Stimulated activated CD8-positive, alpha-beta memory T cell treated with anti-CD3 and anti-CD28 coated beads, Interleukin-7, amount 100 ng/mL, for 4 hours (primary cell): ENCODE measurements at regions not wholly inside any gene's neighbourhood (a gene's known extent, or its start where the extent isn't known, plus 50 kb on each side); places are given as distances from the start of the nearest gene placed in this dataset.

Experiments used
- DNase-seq, 2 donors: peaks; one replicate each; pipeline ENCODE4 v3.0.0-alpha.2; 2020; ENCODE audit warnings: low read depth in 2 of 2

DNA sequence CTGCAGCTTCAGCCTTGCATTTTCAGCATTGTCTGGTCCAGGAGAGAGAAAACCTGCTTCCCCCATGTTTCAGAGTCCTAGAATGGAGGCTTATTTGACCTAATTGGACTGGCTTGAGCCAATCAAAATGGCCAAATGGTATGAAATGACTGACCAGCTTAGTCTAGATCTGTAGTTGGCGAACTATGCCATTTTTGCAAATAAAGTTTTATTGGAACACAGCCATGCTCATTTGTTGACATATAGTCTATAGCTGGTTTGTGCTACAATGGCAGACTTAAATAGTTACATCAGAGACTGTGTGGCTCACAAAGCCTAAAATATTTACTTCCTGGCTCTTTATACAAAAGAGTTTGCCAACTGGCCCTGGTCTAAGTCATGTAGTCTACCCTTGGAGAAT, 180.8 kb downstream of the HS3ST3B1 start:
- no peak for DNase-seq

DNA sequence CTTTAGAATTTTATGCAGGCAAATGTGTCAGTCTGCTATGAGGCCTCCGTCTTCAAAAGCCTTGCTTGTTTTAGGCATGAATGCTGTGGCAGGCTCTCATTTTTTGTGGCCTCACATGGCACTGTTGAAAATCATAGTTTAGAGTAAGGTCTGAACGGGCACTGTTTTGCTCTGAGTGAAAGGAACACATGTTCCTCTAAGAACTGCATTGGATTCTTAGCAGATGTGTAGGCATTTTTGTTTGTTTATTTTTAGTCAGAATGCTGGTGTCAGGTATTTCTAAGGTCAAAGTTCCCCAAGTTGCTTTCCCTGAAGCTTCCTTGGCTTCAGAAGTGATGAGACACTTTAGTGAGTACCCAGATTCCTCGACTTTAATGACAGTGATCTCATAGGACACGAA, 173.7 kb downstream of the HS3ST3B1 start:
- no peak for DNase-seq

DNA sequence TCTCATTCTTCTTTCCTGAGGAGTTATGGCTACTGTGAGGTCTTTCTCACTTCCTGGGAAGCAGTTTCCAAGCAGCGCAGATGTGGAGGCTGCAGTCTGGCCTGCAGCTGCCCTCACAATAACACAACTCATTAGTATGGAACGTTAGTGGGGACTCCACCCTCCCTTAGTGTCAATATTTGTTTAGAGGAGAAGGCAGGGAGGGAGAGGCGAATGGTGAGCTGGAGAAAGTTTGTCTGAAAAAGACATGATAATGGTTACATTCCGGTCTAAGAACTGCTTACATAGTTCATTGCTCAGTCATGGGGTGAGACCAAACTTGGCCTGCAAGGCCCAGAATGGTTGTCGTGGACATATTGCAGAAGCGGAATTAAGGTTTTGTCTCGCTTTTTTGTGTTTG, 170.2 kb downstream of the HS3ST3B1 start:
- no peak for DNase-seq

DNA sequence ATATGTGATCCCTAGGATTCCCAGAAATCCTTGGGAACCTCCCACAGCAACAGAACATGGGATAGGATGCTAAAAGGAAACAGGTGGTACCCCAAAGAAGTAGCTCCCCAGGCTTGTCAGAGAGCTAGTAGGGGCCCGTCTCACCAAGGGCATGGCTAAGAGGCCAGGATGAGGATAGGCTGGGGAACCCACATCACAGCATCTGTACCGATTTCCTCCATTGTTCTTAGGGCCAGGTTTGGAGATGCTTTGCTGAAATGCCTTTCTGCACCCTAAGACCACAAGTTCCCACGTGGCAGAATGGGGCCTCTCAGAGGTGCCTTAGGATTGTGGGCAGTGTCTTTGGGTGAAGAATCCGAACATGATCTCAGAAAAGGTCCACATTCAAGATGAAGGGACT, 169.5 kb downstream of the HS3ST3B1 start:
- DNase-seq = no peak

DNA sequence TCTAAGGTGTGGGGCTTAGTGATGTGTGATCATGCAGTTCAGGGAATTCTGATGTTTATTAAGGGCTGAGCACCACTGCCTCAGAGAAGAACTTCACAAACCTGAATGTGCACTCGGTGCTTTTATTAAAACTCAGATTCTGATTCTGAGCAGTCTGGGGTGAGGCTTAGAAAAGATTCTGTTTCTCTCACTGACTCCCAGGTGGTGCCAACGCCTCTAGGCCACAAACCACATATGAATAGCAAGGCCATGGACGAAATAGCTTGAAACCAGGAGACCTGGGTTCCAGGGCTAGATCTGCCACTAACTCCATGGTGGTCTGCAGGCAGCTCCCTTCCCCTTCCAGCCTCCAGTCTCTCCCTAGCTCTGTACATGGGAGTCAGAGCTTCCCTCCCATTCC, 169.1 kb downstream of the HS3ST3B1 start:
- DNase-seq = no peak

DNA sequence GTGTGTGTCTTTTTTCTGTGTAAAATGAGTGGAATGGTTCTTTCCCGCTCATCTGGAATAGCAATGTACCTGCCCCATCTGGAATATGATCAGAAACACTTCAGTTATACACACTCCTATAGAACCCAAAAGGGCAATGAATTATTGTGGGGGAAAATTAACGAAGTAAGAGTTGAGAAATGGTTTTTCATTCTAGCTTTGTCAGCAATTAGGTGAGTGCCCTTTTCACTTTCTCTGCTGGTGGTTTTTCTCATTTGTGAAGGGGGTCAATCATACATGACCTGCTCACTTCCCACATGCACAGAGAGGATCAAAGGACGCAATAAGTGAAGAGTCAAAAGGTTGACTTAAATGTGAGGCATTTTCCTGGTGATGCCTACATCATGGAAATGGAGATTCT, 168.0 kb downstream of the HS3ST3B1 start:
- no peak for DNase-seq

DNA sequence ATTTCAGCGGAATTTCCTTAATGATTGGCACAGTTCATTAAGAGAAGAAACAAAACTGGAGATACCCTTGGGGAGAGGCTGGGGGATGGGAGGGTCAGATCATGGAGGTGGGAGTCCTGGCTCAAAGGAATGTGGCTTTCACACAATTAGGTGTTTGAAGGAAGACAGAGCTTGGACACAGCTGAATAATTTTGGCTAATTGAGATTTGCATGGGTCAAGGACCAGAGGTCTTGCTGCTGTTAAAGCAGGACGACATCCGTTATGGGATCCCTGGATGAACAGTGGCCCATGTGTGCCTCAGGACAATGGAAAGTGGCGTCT, 160.3 kb downstream of the HS3ST3B1 start:
- DNase-seq = no peak

DNA sequence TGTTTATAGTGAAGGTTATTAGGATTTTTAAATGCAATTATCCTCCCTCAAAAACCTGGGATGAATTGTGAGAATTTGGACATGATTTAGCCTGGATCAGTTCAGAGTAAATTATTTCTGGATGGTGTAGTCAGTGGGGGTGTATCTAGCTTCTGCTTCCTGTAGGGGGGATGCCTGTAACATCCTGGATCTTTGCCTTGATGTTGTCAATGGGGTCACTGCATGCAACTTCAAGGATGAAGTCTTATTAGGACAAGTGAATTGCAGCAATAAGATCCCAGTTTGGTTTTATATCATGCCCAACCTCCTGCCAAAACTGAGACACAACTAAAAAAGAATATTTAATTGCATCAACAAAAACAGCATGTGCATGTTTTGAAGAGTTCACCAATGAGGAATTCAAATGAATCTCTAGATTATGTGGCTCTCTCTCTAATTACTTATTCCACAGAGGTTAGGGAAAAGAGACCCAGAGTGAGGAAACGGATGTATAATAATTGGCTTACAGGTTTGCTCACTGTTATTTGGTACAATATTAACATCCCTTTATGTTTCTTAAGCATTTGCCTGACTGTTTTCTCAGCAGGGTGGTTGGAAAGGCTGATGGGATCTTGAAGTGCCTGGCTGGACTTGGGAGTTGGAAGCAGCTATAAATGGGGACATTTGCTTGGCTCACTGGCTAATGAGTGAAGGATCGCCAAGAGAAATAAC, 159.8 kb downstream of the HS3ST3B1 start:
- DNase-seq = no peak

DNA sequence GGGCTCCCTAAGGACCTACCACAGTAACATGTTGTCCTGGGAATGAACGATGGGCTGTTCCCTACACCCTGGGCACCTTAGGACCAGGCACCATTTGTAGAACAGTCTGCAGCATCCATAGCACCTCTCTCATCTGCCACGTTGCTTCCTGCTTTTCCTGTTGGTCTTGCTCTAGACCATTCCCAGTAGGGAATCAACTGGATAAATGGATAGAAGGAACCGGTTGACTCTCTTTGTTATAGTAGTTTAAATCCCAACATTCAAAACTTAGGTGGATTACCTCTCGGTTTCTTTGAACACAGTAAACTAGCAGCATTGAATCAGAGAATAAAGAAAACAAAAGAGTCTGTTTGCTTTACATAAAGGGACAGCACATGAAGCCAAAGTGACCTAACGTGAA, 159.1 kb downstream of the HS3ST3B1 start:
- DNase-seq = no peak

DNA sequence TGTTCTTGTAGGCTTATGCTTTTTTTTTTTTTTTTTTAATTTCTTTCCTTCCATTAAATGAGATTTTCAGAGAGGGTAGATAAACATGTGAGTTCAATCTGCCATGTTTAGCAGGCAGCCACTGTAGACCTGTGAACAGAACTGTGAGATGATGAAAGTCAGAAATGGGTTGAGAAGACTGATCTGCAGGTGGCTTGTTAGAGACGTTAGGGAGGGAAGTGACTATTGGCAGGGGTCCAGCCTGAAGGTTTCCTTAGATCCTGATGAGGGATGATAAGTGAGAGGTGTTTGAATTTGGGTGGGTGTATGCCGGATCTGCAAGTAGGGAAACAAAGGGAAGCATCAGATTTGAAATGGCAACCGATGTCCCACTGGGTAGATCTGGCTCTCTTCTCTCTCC, 157.8 kb downstream of the HS3ST3B1 start:
- no peak for DNase-seq

DNA sequence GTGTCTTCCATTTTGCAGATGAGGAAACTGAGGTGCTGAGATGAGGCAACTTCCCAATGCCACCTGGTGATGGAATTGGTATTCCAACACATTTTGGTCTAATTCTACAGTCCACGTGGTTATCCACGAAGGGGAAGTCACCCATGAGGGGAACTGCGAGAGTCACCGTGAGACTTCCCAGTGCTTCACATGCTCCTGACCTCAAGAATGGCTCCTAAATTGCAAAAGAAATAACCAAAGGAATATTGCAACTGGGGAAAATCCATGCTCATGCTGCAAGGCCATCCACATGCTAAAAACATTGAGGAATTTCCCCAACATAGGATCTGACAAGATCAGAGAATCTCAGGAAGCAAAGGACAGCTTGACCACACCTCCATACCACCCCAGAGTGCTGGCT, 153.9 kb downstream of the HS3ST3B1 start:
- DNase-seq = no peak

DNA sequence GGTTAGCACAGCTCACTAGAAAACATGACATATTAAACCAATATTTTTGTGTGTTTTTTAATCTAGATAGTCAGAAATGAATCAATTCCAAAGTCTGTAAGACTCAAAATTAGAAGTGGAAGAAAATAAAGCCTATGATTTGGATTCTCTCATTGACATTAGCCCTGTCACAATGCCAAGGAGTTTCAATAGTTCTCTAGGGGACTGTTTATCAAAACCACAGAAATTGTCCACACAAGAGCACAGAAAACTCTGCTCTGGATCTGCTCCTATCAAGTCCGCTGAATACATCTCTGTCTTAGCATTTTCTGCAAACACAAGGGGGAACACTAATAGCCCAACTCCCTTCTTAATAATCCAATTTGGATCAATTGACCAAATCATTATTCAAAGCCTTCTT, 152.0 kb downstream of the HS3ST3B1 start:
- no peak for DNase-seq

DNA sequence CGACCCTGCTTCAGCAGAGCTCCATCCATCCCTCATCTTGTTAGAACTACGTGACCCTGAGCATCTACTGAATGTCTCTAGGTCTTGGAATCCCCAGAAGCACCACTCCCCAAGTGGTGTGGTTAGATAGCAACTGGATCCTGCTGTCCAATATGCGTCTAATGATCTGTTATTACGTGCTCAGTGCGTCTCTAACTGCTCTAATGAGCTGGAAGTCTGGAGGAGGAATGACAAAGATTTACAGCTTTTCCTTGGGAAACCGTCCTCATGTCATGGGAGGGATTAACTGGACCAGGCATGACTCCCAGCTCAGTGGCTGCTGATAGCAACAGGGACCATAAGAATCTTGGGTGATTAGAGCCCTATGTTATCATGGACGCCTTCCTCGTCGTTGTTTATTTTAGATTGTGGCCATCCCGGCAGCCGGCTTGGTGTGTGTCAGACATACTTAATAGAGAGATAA, 150.9 kb downstream of the HS3ST3B1 start:
- no peak for DNase-seq

DNA sequence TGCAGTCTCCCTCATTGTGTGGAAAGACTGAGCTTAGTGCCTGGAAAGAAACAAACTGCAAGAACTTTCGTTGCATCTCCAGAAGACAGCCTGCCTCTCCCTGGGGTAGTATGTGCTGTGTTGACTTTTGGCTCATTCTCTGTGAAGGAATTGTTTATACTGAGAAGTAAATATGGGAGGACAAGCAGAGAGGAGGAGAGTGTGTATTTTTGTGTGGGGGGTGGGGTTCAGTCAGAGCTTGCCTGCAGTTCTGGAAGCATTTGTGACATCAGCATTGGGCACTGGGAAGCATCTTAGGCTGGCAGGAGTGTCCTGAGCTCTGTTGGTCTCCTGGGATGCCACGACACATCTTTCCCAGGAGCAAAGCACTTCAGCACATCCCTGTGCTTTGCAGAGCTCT, 147.9 kb downstream of the HS3ST3B1 start:
- no peak for DNase-seq

DNA sequence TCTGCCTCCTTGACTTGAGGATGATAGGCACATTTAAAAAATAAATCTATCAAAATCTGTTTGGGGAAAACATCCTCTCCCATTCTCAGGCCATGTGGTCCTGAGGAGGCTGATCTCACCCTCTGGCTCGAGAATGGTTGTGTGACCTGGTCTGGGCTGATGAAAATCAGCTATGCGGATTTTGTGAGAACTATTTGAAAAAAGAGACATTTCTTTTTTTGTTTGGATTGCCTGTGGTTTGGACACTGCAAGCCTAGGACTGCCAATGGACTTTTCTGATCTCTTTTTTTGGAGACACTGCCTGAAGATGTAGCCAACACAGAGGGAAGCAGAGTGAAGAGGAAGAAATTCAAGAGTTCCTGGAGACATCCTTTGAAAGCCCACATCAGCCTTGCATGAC, 145.9 kb downstream of the HS3ST3B1 start:
- no peak for DNase-seq

DNA sequence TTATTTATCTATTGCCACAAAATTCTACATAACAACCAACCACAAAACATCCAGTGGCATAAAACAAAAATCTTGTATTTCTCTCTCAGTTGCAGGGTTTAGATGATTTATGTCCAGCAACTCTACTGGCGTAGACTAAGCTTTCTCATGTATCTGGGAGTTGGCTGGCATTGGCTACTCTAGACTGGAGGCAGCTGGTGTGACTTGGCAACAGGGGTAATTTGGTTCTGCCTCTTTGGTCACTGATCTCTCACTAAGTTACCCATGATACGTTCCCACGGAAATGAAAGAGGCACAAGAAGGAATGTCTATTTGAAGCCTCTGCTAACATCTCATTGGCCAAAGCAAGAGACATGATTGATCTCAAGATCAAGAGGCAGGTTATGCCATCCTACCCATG, 144.0 kb downstream of the HS3ST3B1 start:
- DNase-seq = no peak

DNA sequence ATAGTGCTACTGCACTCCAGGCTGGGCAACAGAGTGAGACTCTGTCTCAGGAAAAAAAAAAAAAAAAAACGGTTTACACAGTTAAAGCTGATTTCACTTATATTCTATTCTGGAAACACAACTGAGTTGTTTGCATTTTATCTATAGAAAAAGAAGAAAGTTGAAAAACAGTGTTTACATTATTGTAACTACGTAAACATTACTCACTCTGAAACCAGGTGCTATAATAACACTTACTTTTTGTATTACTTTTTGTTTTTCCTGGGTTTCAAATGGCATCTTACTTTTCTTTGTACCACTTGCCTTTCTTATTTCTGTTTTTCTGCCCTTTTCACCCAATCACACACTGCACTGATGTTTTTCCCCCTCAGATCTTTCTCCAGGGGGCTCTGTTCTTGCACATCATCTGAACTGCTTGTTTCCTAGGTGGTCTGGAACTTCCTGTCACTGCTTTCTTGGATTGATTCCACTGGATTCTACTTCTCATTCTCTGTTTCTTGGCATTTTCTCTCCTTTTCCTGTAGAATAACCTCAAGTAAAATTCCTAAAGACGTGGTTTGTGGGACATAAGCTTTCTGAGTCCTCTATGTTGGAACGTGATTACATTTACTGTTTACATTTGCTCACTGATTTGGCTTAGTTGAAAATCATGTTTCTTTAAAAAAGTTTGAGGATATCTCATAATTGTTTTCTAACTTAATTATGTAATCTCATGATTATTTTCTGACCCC, 142.1 kb downstream of the HS3ST3B1 start:
- no peak for DNase-seq

DNA sequence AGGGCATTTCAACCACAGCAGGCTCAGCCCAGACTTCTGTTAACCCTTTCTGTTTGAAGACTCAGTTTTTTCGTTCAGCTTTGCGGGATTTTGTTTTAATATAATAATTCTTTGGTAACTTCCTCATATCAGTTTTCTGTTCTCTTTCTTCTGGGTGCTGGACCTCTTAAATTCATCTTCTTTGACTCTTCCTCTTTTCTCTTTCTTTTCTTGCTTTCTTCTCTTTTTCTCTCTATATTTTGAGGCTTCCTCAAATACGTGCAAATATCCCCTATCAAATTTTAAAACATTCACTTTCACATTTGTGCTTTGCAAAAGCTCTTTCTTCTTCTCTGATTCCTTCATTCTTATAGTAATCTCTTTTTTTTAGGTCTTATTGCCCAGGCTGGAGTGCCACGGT, 136.3 kb downstream of the HS3ST3B1 start:
- no peak for DNase-seq

DNA sequence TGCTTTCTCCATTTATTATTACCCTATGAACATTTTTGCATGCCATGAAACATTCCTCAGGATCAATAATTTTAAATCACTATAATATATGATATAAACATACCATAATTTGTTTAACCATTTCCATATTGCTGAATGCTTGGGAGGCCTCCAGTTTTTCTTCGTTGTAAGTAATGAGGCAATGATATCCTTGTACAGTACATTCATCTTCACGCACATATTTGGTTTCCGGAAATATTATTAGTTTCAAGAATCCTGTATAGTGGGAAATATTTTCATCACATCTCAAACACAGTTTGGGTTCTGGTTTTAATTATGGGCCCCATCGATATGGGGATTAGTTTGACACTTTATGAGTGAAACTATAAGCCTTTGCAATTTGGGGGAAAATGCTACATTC, 135.4 kb downstream of the HS3ST3B1 start:
- DNase-seq = no peak

DNA sequence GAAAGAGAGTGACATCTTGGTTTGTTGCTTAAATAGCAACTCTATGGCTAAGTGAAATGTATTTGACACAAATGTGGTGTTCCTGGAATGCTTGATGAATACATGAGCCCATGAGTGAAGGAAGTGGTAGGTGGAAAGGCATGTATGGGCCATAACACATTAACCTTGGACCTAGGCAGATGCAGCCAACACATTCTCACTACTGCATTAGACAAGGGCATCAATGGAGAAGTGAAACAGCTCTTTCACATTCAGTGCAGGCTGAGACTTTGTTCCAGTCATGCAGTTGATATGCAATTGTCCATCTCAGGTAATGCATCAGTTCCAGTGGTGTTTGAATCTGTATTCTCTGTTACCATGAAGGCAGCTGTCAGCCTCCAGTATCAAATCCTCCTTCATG, 133.6 kb downstream of the HS3ST3B1 start:
- DNase-seq = no peak

DNA sequence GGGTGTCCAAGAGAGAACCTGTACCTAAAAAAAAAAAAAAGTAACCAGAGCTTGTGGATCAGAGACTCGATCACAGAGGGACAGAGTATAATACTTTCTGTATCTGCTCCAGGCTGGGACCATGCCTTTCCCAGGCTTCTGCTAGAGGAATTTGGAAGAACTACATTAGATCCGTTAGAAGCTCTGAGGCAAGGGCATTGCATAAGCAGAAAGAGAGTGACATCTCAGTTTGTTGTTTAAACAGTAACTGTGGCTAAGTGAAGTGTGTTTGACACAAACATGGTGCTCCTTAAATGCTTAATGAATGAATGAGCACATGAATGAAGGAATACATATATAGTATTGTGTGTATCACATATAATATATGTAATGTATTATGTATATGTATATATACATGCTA, 131.2 kb downstream of the HS3ST3B1 start:
- no peak for DNase-seq

DNA sequence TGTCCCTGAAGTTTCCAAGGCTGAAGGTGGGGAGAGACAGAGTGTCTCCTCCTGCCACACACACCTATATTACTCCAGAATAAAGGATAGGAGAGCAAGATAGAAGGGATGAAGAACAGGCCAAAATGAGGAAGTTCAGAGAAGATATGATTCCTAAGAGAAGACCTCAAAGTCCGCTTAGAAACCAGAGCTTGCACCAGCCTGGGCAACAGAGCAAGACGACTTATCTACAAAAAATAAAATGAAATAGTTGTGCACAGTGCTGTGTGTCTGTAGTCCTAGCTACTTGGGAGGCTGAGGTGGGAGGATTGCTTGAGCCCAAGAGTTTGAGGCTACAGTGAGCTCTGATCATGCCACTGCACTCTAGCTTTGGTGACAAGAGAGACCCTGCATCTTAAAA, 128.2 kb downstream of the HS3ST3B1 start:
- DNase-seq = no peak

DNA sequence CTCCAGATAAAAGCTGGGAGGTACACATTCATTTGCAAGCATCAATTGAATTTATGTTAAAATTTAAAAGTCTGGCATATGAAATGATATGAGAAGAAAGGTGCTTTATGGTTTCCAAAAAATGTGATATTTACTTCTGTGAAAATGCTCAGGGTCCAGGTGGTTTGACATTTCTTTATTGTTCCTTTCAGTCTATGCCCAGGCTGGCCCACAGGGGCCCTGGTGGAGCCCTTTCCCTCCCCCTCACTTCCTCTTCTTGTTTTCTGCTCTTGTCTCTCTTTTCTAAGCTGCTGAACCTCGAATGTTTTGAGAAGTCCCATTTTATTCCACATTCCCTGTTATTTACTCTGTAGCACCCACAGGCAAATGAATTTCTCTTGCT, 127.8 kb downstream of the HS3ST3B1 start:
- DNase-seq = peak in 1 of 2 donors; percentile 8
